OCI-LY3 (cell line): ENCODE measurements at regions not wholly inside any gene's neighbourhood (a gene's known extent, or its start where the extent isn't known, plus 50 kb on each side); places are given as distances from the start of the nearest gene placed in this dataset.

ENCODE experiments used
- EZH2phosphoT487 ChIP-seq: fragments of 200-600 bp; shearing (Covaris generic); IDR thresholded peaks from 2 replicates; pipeline ENCODE4 v1.6.1; 2018; ENCODE audit warnings: antibody characterized with exemption, mixed run types, low read depth
- TF ChIP-seq, protein P1 (sequence below): fragments of 200-600, 300-600 bp; sonication (generic); IDR thresholded peaks from 2 replicates; pipeline ENCODE4 v1.5.1; 2014; ENCODE audit warnings: antibody characterized with exemption, low read length, low read depth

- TF ChIP-seq, protein P1, sequence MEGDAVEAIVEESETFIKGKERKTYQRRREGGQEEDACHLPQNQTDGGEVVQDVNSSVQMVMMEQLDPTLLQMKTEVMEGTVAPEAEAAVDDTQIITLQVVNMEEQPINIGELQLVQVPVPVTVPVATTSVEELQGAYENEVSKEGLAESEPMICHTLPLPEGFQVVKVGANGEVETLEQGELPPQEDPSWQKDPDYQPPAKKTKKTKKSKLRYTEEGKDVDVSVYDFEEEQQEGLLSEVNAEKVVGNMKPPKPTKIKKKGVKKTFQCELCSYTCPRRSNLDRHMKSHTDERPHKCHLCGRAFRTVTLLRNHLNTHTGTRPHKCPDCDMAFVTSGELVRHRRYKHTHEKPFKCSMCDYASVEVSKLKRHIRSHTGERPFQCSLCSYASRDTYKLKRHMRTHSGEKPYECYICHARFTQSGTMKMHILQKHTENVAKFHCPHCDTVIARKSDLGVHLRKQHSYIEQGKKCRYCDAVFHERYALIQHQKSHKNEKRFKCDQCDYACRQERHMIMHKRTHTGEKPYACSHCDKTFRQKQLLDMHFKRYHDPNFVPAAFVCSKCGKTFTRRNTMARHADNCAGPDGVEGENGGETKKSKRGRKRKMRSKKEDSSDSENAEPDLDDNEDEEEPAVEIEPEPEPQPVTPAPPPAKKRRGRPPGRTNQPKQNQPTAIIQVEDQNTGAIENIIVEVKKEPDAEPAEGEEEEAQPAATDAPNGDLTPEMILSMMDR = no peak
- no peak for TF ChIP-seq EZH2phosphoT487
Measured at GRCh38 chr5:159837860-159838259, 78.4 kb upstream of the ADRA1B start.
